H1 (cell line): ENCODE measurements at regions not wholly inside any gene's neighbourhood (a gene's known extent, or its start where the extent isn't known, plus 50 kb on each side); places are given as distances from the start of the nearest gene placed in this dataset.

Source experiments
- CTCF ChIA-PET: fragments of 300-600 bp; sonication (Branson Sonifier 250); formaldehyde crosslinking; loops from one replicate; lab custom pipeline; 2021; ENCODE audit not compliant: partially characterized antibody; lab: Charles Lee
- POLR2A ChIA-PET: fragments of 300-600 bp; sonication (Branson Sonifier 250); formaldehyde crosslinking; loops from one replicate; lab custom pipeline; 2021; ENCODE audit warnings: inconsistent platforms; ENCODE audit not compliant: partially characterized antibody; lab: Charles Lee
- DNase-seq, 2 experiments: peaks; one replicate each; pipeline versions ENCODE4 v3.0.0 to v3.0.0-alpha.2; 2010 to 2022; ENCODE audit warnings: low spot score in 2 of 2, low read depth in 1 of 2, mixed read lengths in 1 of 2
- FAIRE-seq: peaks from 2 replicates; lab custom pipeline; 2011; peaks lifted over from hg19 to GRCh38; lab: Jason Lieb, UNC
- H2AFZ ChIP-seq: 2 replicates; pipeline ENCODE4 v1.8.1; 2012; ENCODE audit warnings: low read length, inconsistent platforms
- H2AK5ac ChIP-seq: 2 replicates; pipeline ENCODE4 v1.6.1; 2013; ENCODE audit warnings: low read depth, low read length
- H2BK120ac ChIP-seq: replicated peaks from 2 replicates; pipeline ENCODE3; 2013; ENCODE audit warnings: low read depth, low read length, inconsistent platforms
- H2BK12ac ChIP-seq: 2 replicates; pipeline ENCODE4 v1.6.1; 2013; ENCODE audit warnings: low read depth, low read length
- H2BK15ac ChIP-seq: 2 replicates; pipeline ENCODE4 v1.6.1; 2013; ENCODE audit warnings: low read length
- H2BK20ac ChIP-seq: 2 replicates; pipeline ENCODE4 v1.6.1; 2013; ENCODE audit warnings: low read length
- H2BK5ac ChIP-seq: 2 replicates; pipeline ENCODE4 v1.6.1; 2013; ENCODE audit warnings: low read depth, low read length
- H3K14ac ChIP-seq: 2 replicates; pipeline ENCODE4 v1.6.1; 2013; ENCODE audit warnings: inconsistent platforms; ENCODE audit not compliant: insufficient read length
- H3K18ac ChIP-seq: 2 replicates; pipeline ENCODE4 v1.6.1; 2013; ENCODE audit warnings: low read length; ENCODE audit errors: extremely low read depth
- H3K23ac ChIP-seq: 2 replicates; pipeline ENCODE4 v1.6.1; 2013; ENCODE audit warnings: inconsistent platforms; ENCODE audit not compliant: insufficient read length
- H3K23me2 ChIP-seq: 2 replicates; pipeline ENCODE4 v1.6.1; 2013; ENCODE audit warnings: low read depth, low read length
- H3K27ac ChIP-seq: 2 replicates; pipeline ENCODE4 v1.6.1; 2011; ENCODE audit warnings: low read depth, low read length, inconsistent platforms
- H3K27me3 ChIP-seq, 4 experiments: replicated peaks in 1 of 4; 1 replicate in 1 of 4; 2 replicates in 3 of 4; pipeline versions ENCODE4 v1.6.1 to v1.8.1; 2011 to 2013; ENCODE audit warnings: low read length in 3 of 4, mild to moderate bottlenecking in 3 of 4, inconsistent platforms in 2 of 4, mixed read lengths in 2 of 4, moderate library complexity in 1 of 4; ENCODE audit not compliant: control insufficient read depth in 3 of 4, insufficient read depth in 3 of 4; ENCODE audit errors: extremely low read depth in 1 of 4
- H3K36me3 ChIP-seq, 4 experiments: 2 replicates each; pipeline versions ENCODE4 v1.6.1 to v1.8.1; 2011 to 2013; ENCODE audit warnings: mild to moderate bottlenecking in 4 of 4, low read length in 3 of 4, moderate library complexity in 2 of 4, control low read depth in 1 of 4, inconsistent platforms in 1 of 4; ENCODE audit not compliant: insufficient read depth in 4 of 4, control insufficient read depth in 2 of 4
- H3K4ac ChIP-seq: replicated peaks from 2 replicates; pipeline ENCODE3; 2013; ENCODE audit warnings: low read length, low read depth, mixed read lengths, inconsistent platforms; ENCODE audit not compliant: insufficient read length
- H3K4me1 ChIP-seq, 4 experiments: replicated peaks in 1 of 4; 1 replicate in 1 of 4; 2 replicates in 3 of 4; pipeline versions ENCODE4 v1.6.1 to v1.8.1; 2011 to 2013; ENCODE audit warnings: low read length in 3 of 4, inconsistent platforms in 2 of 4, mixed read lengths in 1 of 4; ENCODE audit not compliant: insufficient read depth in 4 of 4, control insufficient read depth in 3 of 4
- H3K4me2 ChIP-seq, 2 experiments: 2 replicates each; pipeline versions ENCODE4 v1.6.1 to v1.8.1; 2011 to 2013; ENCODE audit warnings: low read depth in 2 of 2, low read length in 2 of 2, control low read depth in 1 of 2, inconsistent platforms in 1 of 2, mild to moderate bottlenecking in 1 of 2; ENCODE audit not compliant: insufficient read depth in 1 of 2
- H3K4me3 ChIP-seq, 4 experiments: fragments of 200-600, 300-600 bp in 1 of 4; sonication (generic), shearing (Covaris generic), sonication (Bioruptor Twin) in 1 of 4; 2 replicates each; pipeline versions ENCODE4 v1.5.1 to v1.8.1; 2011 to 2016; ENCODE audit warnings: low read length in 4 of 4, low read depth in 3 of 4, control low read depth in 2 of 4, inconsistent platforms in 2 of 4, mild to moderate bottlenecking in 2 of 4, mixed read lengths in 1 of 4, moderate library complexity in 1 of 4; ENCODE audit not compliant: insufficient read depth in 2 of 4; ENCODE audit errors: extremely low read depth in 1 of 4
- H3K56ac ChIP-seq: replicated peaks from 2 replicates; pipeline ENCODE3; 2013; ENCODE audit warnings: low read depth, mild to moderate bottlenecking, mixed read lengths, low read length, inconsistent platforms; ENCODE audit not compliant: insufficient read length
- H3K79me1 ChIP-seq: 2 replicates; pipeline ENCODE4 v1.6.1; 2013; ENCODE audit warnings: low read depth, low read length, control low read depth
- H3K79me2 ChIP-seq, 2 experiments: 2 replicates each; pipeline versions ENCODE4 v1.6.1 to v1.8.1; 2012 to 2013; ENCODE audit warnings: low read length in 2 of 2, mild to moderate bottlenecking in 2 of 2, inconsistent platforms in 1 of 2; ENCODE audit not compliant: insufficient read depth in 2 of 2, control insufficient read depth in 1 of 2
- H3K9ac ChIP-seq, 4 experiments: replicated peaks in 1 of 4; 1 replicate in 1 of 4; 2 replicates in 3 of 4; pipeline versions ENCODE4 v1.6.1 to v1.8.1; 2011 to 2013; ENCODE audit warnings: low read depth in 3 of 4, low read length in 3 of 4, control low read depth in 2 of 4, mild to moderate bottlenecking in 2 of 4, moderate library complexity in 2 of 4, inconsistent platforms in 1 of 4; ENCODE audit errors: extremely low read depth in 1 of 4
- H3K9me3 ChIP-seq, 2 experiments: 2 replicates each; pipeline versions ENCODE4 v1.6.1 to v1.8.1; 2012 to 2013; ENCODE audit warnings: mild to moderate bottlenecking in 2 of 2, moderate library complexity in 2 of 2, control low read depth in 1 of 2, inconsistent platforms in 1 of 2, low read depth in 1 of 2, low read length in 1 of 2, mixed read lengths in 1 of 2; ENCODE audit not compliant: insufficient read depth in 2 of 2
- H4K20me1 ChIP-seq, 2 experiments: replicated peaks in 1 of 2; 2 replicates each; pipeline versions ENCODE3 to v1.8.1; 2011 to 2013; ENCODE audit warnings: inconsistent platforms in 2 of 2, low read length in 2 of 2, mild to moderate bottlenecking in 1 of 2; ENCODE audit not compliant: insufficient read depth in 2 of 2, control insufficient read depth in 1 of 2
- H4K5ac ChIP-seq: 2 replicates; pipeline ENCODE4 v1.6.1; 2013; ENCODE audit warnings: low read length, low read depth, mixed read lengths, inconsistent platforms; ENCODE audit not compliant: insufficient read length
- H4K8ac ChIP-seq: 2 replicates; pipeline ENCODE4 v1.8.0; 2013; ENCODE audit warnings: mild to moderate bottlenecking, moderate library complexity, low read length, inconsistent platforms; ENCODE audit not compliant: insufficient read depth; ENCODE audit errors: extremely low read depth
- H4K91ac ChIP-seq: replicated peaks from 2 replicates; pipeline ENCODE3; 2013; ENCODE audit warnings: low read length, mixed read lengths, inconsistent platforms; ENCODE audit not compliant: insufficient read length
- MAFK ChIP-seq: IDR thresholded peaks from 2 replicates; pipeline ENCODE4 v1.6.1; 2012; ENCODE audit warnings: low read depth, mild to moderate bottlenecking, improper control_type of control experiment, low read length
- TAF1 ChIP-seq: IDR thresholded peaks from 2 replicates; pipeline ENCODE4 v1.6.1; 2011; ENCODE audit warnings: mild to moderate bottlenecking, low read depth, low read length
- TCF12 ChIP-seq: IDR thresholded peaks from 2 replicates; pipeline ENCODE4 v1.6.1; 2011; ENCODE audit warnings: low read depth, mild to moderate bottlenecking, low read length
- ZNF274 ChIP-seq: IDR thresholded peaks from 2 replicates; pipeline ENCODE4 v1.7.0; 2012; ENCODE audit warnings: low read length, borderline replicate concordance; ENCODE audit errors: extremely low read depth
- WGBS, 2 experiments: shearing (Covaris generic) in 1 of 2; methylation state at CpG; one replicate each; pipeline versions ENCODE4 v1.1.6 to v1.1.7; 2013 to 2015; ENCODE audit warnings: low lambda C conversion rate in 2 of 2, mixed read lengths in 2 of 2, inconsistent platforms in 1 of 2, low coverage in 1 of 2, missing lambda C conversion rate in 1 of 2; ENCODE audit not compliant: insufficient replicate concordance in 2 of 2, insufficient coverage in 1 of 2, insufficient read length in 1 of 2; ENCODE audit errors: extremely low coverage in 1 of 2, missing lambda C conversion rate in 1 of 2; 5-methylcytosine and 5-hydroxymethylcytosine counted together

GRCh38 chr2:228673876-228674554 lies 492.5 kb upstream of the SPHKAP start:
- Histone ChIP-seq H3K23me2 (no peaks in the 10 kb centered on the region), H4K5ac (no peak overlapping the region), H2BK5ac (no peak overlapping the region), H2AFZ (no peak overlapping the region), H3K36me3 (no peaks in the 10 kb centered on the region), H4K8ac (no peak overlapping the region), H3K27ac (no peak overlapping the region), H2BK120ac (no peak overlapping the region), H2BK20ac (no peak overlapping the region), H3K79me2 (no peaks in the 10 kb centered on the region), H3K9me3 (no peaks in the 10 kb centered on the region), H4K20me1 (no peaks in the 10 kb centered on the region), H3K4me2 (no peak overlapping the region), H3K56ac (no peak overlapping the region), H2AK5ac (no peak overlapping the region), H3K4ac (no peak overlapping the region), H3K23ac (no peak overlapping the region), H3K14ac (no peak overlapping the region), H4K91ac (no peak overlapping the region), H3K27me3 (no peaks in the 10 kb centered on the region), H2BK12ac (no peak overlapping the region), H3K79me1 (no peaks in the 10 kb centered on the region), H3K18ac (no peak overlapping the region), H3K4me1 (no peaks in the 10 kb centered on the region), H3K9ac (no peak overlapping the region), H3K4me3 (no peak overlapping the region), H2BK15ac (no peak overlapping the region)
- ChIA-PET CTCF (interaction anchor here (1.1 kb wide), 1 partner anchor 625 kb away, joined by 3 read pairs; no protein-coding TSS in a partner anchor), POLR2A (no interaction called here)
- no peak for DNase-seq
- FAIRE-seq: no peak
- WGBS, 2 experiments: 87% methylated on average over 3 of the region's 3 CpGs; no CpG with 5 or more reads in 1 of the 2 experiments
- no peak for TF ChIP-seq TCF12
- no peak for TF ChIP-seq ZNF274
- TF ChIP-seq MAFK: no peak
- no peak for TF ChIP-seq TAF1
